H1 (cell line): ENCODE measurements at regions not wholly inside any gene's neighbourhood (a gene's known extent, or its start where the extent isn't known, plus 50 kb on each side); places are given as distances from the start of the nearest gene placed in this dataset.

Source experiments
- CTCF ChIA-PET: fragments of 300-600 bp; sonication (Branson Sonifier 250); formaldehyde crosslinking; loops from one replicate; lab custom pipeline; 2021; ENCODE audit not compliant: partially characterized antibody; lab: Charles Lee
- POLR2A ChIA-PET: fragments of 300-600 bp; sonication (Branson Sonifier 250); formaldehyde crosslinking; loops from one replicate; lab custom pipeline; 2021; ENCODE audit warnings: inconsistent platforms; ENCODE audit not compliant: partially characterized antibody; lab: Charles Lee
- DNase-seq, 2 experiments: peaks; one replicate each; pipeline versions ENCODE4 v3.0.0 to v3.0.0-alpha.2; 2010 to 2022; ENCODE audit warnings: low spot score in 2 of 2, low read depth in 1 of 2, mixed read lengths in 1 of 2
- FAIRE-seq: peaks from 2 replicates; lab custom pipeline; 2011; peaks lifted over from hg19 to GRCh38; lab: Jason Lieb, UNC
- H2AFZ ChIP-seq: 2 replicates; pipeline ENCODE4 v1.8.1; 2012; ENCODE audit warnings: low read length, inconsistent platforms
- H2AK5ac ChIP-seq: 2 replicates; pipeline ENCODE4 v1.6.1; 2013; ENCODE audit warnings: low read depth, low read length
- H2BK120ac ChIP-seq: replicated peaks from 2 replicates; pipeline ENCODE3; 2013; ENCODE audit warnings: low read depth, low read length, inconsistent platforms
- H2BK12ac ChIP-seq: 2 replicates; pipeline ENCODE4 v1.6.1; 2013; ENCODE audit warnings: low read depth, low read length
- H2BK15ac ChIP-seq: 2 replicates; pipeline ENCODE4 v1.6.1; 2013; ENCODE audit warnings: low read length
- H2BK20ac ChIP-seq: 2 replicates; pipeline ENCODE4 v1.6.1; 2013; ENCODE audit warnings: low read length
- H2BK5ac ChIP-seq: 2 replicates; pipeline ENCODE4 v1.6.1; 2013; ENCODE audit warnings: low read depth, low read length
- H3K14ac ChIP-seq: 2 replicates; pipeline ENCODE4 v1.6.1; 2013; ENCODE audit warnings: inconsistent platforms; ENCODE audit not compliant: insufficient read length
- H3K18ac ChIP-seq: 2 replicates; pipeline ENCODE4 v1.6.1; 2013; ENCODE audit warnings: low read length; ENCODE audit errors: extremely low read depth
- H3K23ac ChIP-seq: 2 replicates; pipeline ENCODE4 v1.6.1; 2013; ENCODE audit warnings: inconsistent platforms; ENCODE audit not compliant: insufficient read length
- H3K23me2 ChIP-seq: 2 replicates; pipeline ENCODE4 v1.6.1; 2013; ENCODE audit warnings: low read depth, low read length
- H3K27ac ChIP-seq: 2 replicates; pipeline ENCODE4 v1.6.1; 2011; ENCODE audit warnings: low read depth, low read length, inconsistent platforms
- H3K27me3 ChIP-seq, 4 experiments: replicated peaks in 1 of 4; 1 replicate in 1 of 4; 2 replicates in 3 of 4; pipeline versions ENCODE4 v1.6.1 to v1.8.1; 2011 to 2013; ENCODE audit warnings: low read length in 3 of 4, mild to moderate bottlenecking in 3 of 4, inconsistent platforms in 2 of 4, mixed read lengths in 2 of 4, moderate library complexity in 1 of 4; ENCODE audit not compliant: control insufficient read depth in 3 of 4, insufficient read depth in 3 of 4; ENCODE audit errors: extremely low read depth in 1 of 4
- H3K36me3 ChIP-seq, 4 experiments: 2 replicates each; pipeline versions ENCODE4 v1.6.1 to v1.8.1; 2011 to 2013; ENCODE audit warnings: mild to moderate bottlenecking in 4 of 4, low read length in 3 of 4, moderate library complexity in 2 of 4, control low read depth in 1 of 4, inconsistent platforms in 1 of 4; ENCODE audit not compliant: insufficient read depth in 4 of 4, control insufficient read depth in 2 of 4
- H3K4ac ChIP-seq: replicated peaks from 2 replicates; pipeline ENCODE3; 2013; ENCODE audit warnings: low read length, low read depth, mixed read lengths, inconsistent platforms; ENCODE audit not compliant: insufficient read length
- H3K4me1 ChIP-seq, 4 experiments: replicated peaks in 1 of 4; 1 replicate in 1 of 4; 2 replicates in 3 of 4; pipeline versions ENCODE4 v1.6.1 to v1.8.1; 2011 to 2013; ENCODE audit warnings: low read length in 3 of 4, inconsistent platforms in 2 of 4, mixed read lengths in 1 of 4; ENCODE audit not compliant: insufficient read depth in 4 of 4, control insufficient read depth in 3 of 4
- H3K4me2 ChIP-seq, 2 experiments: 2 replicates each; pipeline versions ENCODE4 v1.6.1 to v1.8.1; 2011 to 2013; ENCODE audit warnings: low read depth in 2 of 2, low read length in 2 of 2, control low read depth in 1 of 2, inconsistent platforms in 1 of 2, mild to moderate bottlenecking in 1 of 2; ENCODE audit not compliant: insufficient read depth in 1 of 2
- H3K4me3 ChIP-seq, 4 experiments: fragments of 200-600, 300-600 bp in 1 of 4; sonication (generic), shearing (Covaris generic), sonication (Bioruptor Twin) in 1 of 4; 2 replicates each; pipeline versions ENCODE4 v1.5.1 to v1.8.1; 2011 to 2016; ENCODE audit warnings: low read length in 4 of 4, low read depth in 3 of 4, control low read depth in 2 of 4, inconsistent platforms in 2 of 4, mild to moderate bottlenecking in 2 of 4, mixed read lengths in 1 of 4, moderate library complexity in 1 of 4; ENCODE audit not compliant: insufficient read depth in 2 of 4; ENCODE audit errors: extremely low read depth in 1 of 4
- H3K56ac ChIP-seq: replicated peaks from 2 replicates; pipeline ENCODE3; 2013; ENCODE audit warnings: low read depth, mild to moderate bottlenecking, mixed read lengths, low read length, inconsistent platforms; ENCODE audit not compliant: insufficient read length
- H3K79me1 ChIP-seq: 2 replicates; pipeline ENCODE4 v1.6.1; 2013; ENCODE audit warnings: low read depth, low read length, control low read depth
- H3K79me2 ChIP-seq, 2 experiments: 2 replicates each; pipeline versions ENCODE4 v1.6.1 to v1.8.1; 2012 to 2013; ENCODE audit warnings: low read length in 2 of 2, mild to moderate bottlenecking in 2 of 2, inconsistent platforms in 1 of 2; ENCODE audit not compliant: insufficient read depth in 2 of 2, control insufficient read depth in 1 of 2
- H3K9ac ChIP-seq, 4 experiments: replicated peaks in 1 of 4; 1 replicate in 1 of 4; 2 replicates in 3 of 4; pipeline versions ENCODE4 v1.6.1 to v1.8.1; 2011 to 2013; ENCODE audit warnings: low read depth in 3 of 4, low read length in 3 of 4, control low read depth in 2 of 4, mild to moderate bottlenecking in 2 of 4, moderate library complexity in 2 of 4, inconsistent platforms in 1 of 4; ENCODE audit errors: extremely low read depth in 1 of 4
- H3K9me3 ChIP-seq, 2 experiments: 2 replicates each; pipeline versions ENCODE4 v1.6.1 to v1.8.1; 2012 to 2013; ENCODE audit warnings: mild to moderate bottlenecking in 2 of 2, moderate library complexity in 2 of 2, control low read depth in 1 of 2, inconsistent platforms in 1 of 2, low read depth in 1 of 2, low read length in 1 of 2, mixed read lengths in 1 of 2; ENCODE audit not compliant: insufficient read depth in 2 of 2
- H4K20me1 ChIP-seq, 2 experiments: replicated peaks in 1 of 2; 2 replicates each; pipeline versions ENCODE3 to v1.8.1; 2011 to 2013; ENCODE audit warnings: inconsistent platforms in 2 of 2, low read length in 2 of 2, mild to moderate bottlenecking in 1 of 2; ENCODE audit not compliant: insufficient read depth in 2 of 2, control insufficient read depth in 1 of 2
- H4K5ac ChIP-seq: 2 replicates; pipeline ENCODE4 v1.6.1; 2013; ENCODE audit warnings: low read length, low read depth, mixed read lengths, inconsistent platforms; ENCODE audit not compliant: insufficient read length
- H4K8ac ChIP-seq: 2 replicates; pipeline ENCODE4 v1.8.0; 2013; ENCODE audit warnings: mild to moderate bottlenecking, moderate library complexity, low read length, inconsistent platforms; ENCODE audit not compliant: insufficient read depth; ENCODE audit errors: extremely low read depth
- H4K91ac ChIP-seq: replicated peaks from 2 replicates; pipeline ENCODE3; 2013; ENCODE audit warnings: low read length, mixed read lengths, inconsistent platforms; ENCODE audit not compliant: insufficient read length
- CHD2 ChIP-seq: IDR thresholded peaks from 2 replicates; pipeline ENCODE4 v1.6.1; 2012; ENCODE audit warnings: low read length, improper control_type of control experiment
- CTBP2 ChIP-seq: IDR thresholded peaks from 2 replicates; pipeline ENCODE4 v1.7.0; 2011; ENCODE audit warnings: borderline replicate concordance, mild to moderate bottlenecking, moderate library complexity, mixed read lengths, low read length; ENCODE audit not compliant: insufficient read depth, insufficient read length
- EP300 ChIP-seq, 2 experiments: IDR thresholded peaks; 1 replicate in 1 of 2; 2 replicates in 1 of 2; pipeline ENCODE4 v1.6.1; 2011 to 2012; ENCODE audit warnings: low read depth in 2 of 2, low read length in 2 of 2, mild to moderate bottlenecking in 2 of 2, borderline replicate concordance in 1 of 2, inconsistent platforms in 1 of 2, moderate library complexity in 1 of 2
- GABPA ChIP-seq: IDR thresholded peaks from 2 replicates; pipeline ENCODE4 v1.6.1; 2011; ENCODE audit warnings: mild to moderate bottlenecking, low read length, moderate library complexity, borderline replicate concordance; ENCODE audit not compliant: insufficient read depth
- GTF2F1 ChIP-seq: IDR thresholded peaks from 2 replicates; pipeline ENCODE4 v1.6.1; 2012; ENCODE audit warnings: low read depth, low read length, improper control_type of control experiment, borderline replicate concordance
- MAX ChIP-seq: IDR thresholded peaks from 2 replicates; pipeline ENCODE4 v1.6.1; 2012; ENCODE audit warnings: inconsistent platforms
- PHF8 ChIP-seq: fragments of 200-600 bp; sonication (generic); conservative IDR thresholded peaks from 2 replicates; pipeline ENCODE4 v1.7.1; 2012; ENCODE audit warnings: low read depth, mild to moderate bottlenecking, inconsistent platforms, low read length, moderate library complexity
- WGBS, 2 experiments: shearing (Covaris generic) in 1 of 2; methylation state at CpG; one replicate each; pipeline versions ENCODE4 v1.1.6 to v1.1.7; 2013 to 2015; ENCODE audit warnings: low lambda C conversion rate in 2 of 2, mixed read lengths in 2 of 2, inconsistent platforms in 1 of 2, low coverage in 1 of 2, missing lambda C conversion rate in 1 of 2; ENCODE audit not compliant: insufficient replicate concordance in 2 of 2, insufficient coverage in 1 of 2, insufficient read length in 1 of 2; ENCODE audit errors: extremely low coverage in 1 of 2, missing lambda C conversion rate in 1 of 2; 5-methylcytosine and 5-hydroxymethylcytosine counted together

- POLR2A ChIA-PET = no interaction called here
These were observed 1063.9 kb upstream of the CDH18 start for GRCh38 chr5:21051945-21052344.

More at GRCh38 chr5:21051945-21052344, 1063.9 kb upstream of the CDH18 start:
- H3K79me1 ChIP-seq = no peaks in the 10 kb centered on the region
- TF ChIP-seq PHF8 (no peak), MAX (no peak), CTBP2 (no peak), GTF2F1 (no peak), GABPA (no peak), CHD2 (no peak), EP300 (IDR thresholded peaks at IDR 0.05; ENCODE audit: borderline replicate concordance in 1 of 2, low read depth in 2 of 2, low read length in 2 of 2) (no peak)
- no peak overlapping the region for H2BK20ac ChIP-seq
- no peak overlapping the region for H4K5ac ChIP-seq
- H2BK5ac ChIP-seq = no peak overlapping the region
- H2BK120ac ChIP-seq = no peak overlapping the region
- CTCF ChIA-PET = no interaction called here
- no peak overlapping the region for H3K23ac ChIP-seq
- H4K8ac ChIP-seq = no peak overlapping the region
- H3K27me3 ChIP-seq = no peaks in the 10 kb centered on the region
- H4K20me1 ChIP-seq = no peaks in the 10 kb centered on the region
- no peak overlapping the region for H3K9ac ChIP-seq
- DNase-seq (no peak), FAIRE-seq (no peak)
- no peak overlapping the region for H3K4ac ChIP-seq
- H2AK5ac ChIP-seq = no peak overlapping the region
- H3K18ac ChIP-seq = no peak overlapping the region
- no peak overlapping the region for H2AFZ ChIP-seq
- H3K56ac ChIP-seq = no peak overlapping the region
- H2BK12ac ChIP-seq = no peak overlapping the region
- no peaks in the 10 kb centered on the region for H3K9me3 ChIP-seq
- no peak overlapping the region for H2BK15ac ChIP-seq
- no peak overlapping the region for H3K4me3 ChIP-seq
- no peak overlapping the region for H3K27ac ChIP-seq
- H3K14ac ChIP-seq = no peak overlapping the region
- H4K91ac ChIP-seq = no peak overlapping the region
- WGBS, 2 experiments = 78% methylated on average over 1 of the region's 1 CpG; no CpG with 5 or more reads in 1 of the 2 experiments
- H3K36me3 ChIP-seq = no peaks in the 10 kb centered on the region
- no peaks in the 10 kb centered on the region for H3K79me2 ChIP-seq
- no peaks in the 10 kb centered on the region for H3K4me1 ChIP-seq
- no peak overlapping the region for H3K4me2 ChIP-seq
- H3K23me2 ChIP-seq = no peaks in the 10 kb centered on the region
